SK-N-SH (cell line): ENCODE measurements at regions not wholly inside any gene's neighbourhood (a gene's known extent, or its start where the extent isn't known, plus 50 kb on each side); places are given as distances from the start of the nearest gene placed in this dataset.

Experiments used
- CTCF ChIA-PET: fragments of 300-600, 350-600 bp; formaldehyde crosslinking; extraction: SDS; loops from one replicate; lab custom pipeline; 2021; lab: Yijun Ruan, JAX
- POLR2A ChIA-PET: fragments of 350-600 bp; sonication (Branson Sonifier 250); formaldehyde crosslinking; extraction: SDS; loops from one replicate; lab custom pipeline; 2020; ENCODE audit warnings: antibody characterized with exemption, inconsistent platforms; lab: Yijun Ruan, JAX
- DNase-seq: peaks from one replicate; pipeline ENCODE4 v3.0.0; 2012
- H2AFZ ChIP-seq: fragments of 200-600 bp; sonication (generic); 2 replicates; pipeline ENCODE4 v1.8.1; 2016; ENCODE audit warnings: antibody characterized with exemption, mild to moderate bottlenecking, low read depth
- H3F3A ChIP-seq: fragments of 200-600 bp; sonication (generic); replicated peaks from 2 replicates; pipeline ENCODE3; 2016; ENCODE audit warnings: antibody characterized with exemption, mild to moderate bottlenecking; ENCODE audit not compliant: insufficient read depth
- H3K27ac ChIP-seq, 2 experiments: fragments of 200-500 bp in 1 of 2; fragments of 200-600 bp in 1 of 2; sonication (Bioruptor generic) in 1 of 2; sonication (generic), shearing (Covaris generic) in 1 of 2; 2 replicates each; pipeline versions ENCODE4 v1.5.1 to v1.6.1; 2014 to 2016; ENCODE audit warnings: low read depth in 2 of 2, inconsistent platforms in 1 of 2, low read length in 1 of 2, mild to moderate bottlenecking in 1 of 2, mixed read lengths in 1 of 2
- H3K27me3 ChIP-seq: fragments of 200-600 bp; sonication (generic), shearing (Covaris generic); 2 replicates; pipeline ENCODE4 v1.6.1; 2016; ENCODE audit warnings: mixed run types; ENCODE audit not compliant: insufficient read depth
- H3K36me3 ChIP-seq, 2 experiments: fragments of 200-500 bp in 1 of 2; fragments of 200-600 bp in 1 of 2; sonication (Bioruptor generic) in 1 of 2; sonication (generic) in 1 of 2; replicated peaks in 1 of 2; 2 replicates each; pipeline versions ENCODE3 to v1.5.1; 2014 to 2016; ENCODE audit warnings: low read length in 1 of 2, mild to moderate bottlenecking in 1 of 2; ENCODE audit not compliant: insufficient read depth in 2 of 2, control insufficient read depth in 1 of 2
- H3K4me1 ChIP-seq, 2 experiments: fragments of 200-500 bp in 1 of 2; fragments of 200-600 bp in 1 of 2; sonication (Bioruptor generic) in 1 of 2; sonication (generic), shearing (Covaris generic) in 1 of 2; 2 replicates each; pipeline versions ENCODE4 v1.5.1 to v1.6.1; 2014 to 2016; ENCODE audit warnings: low read depth in 1 of 2, low read length in 1 of 2, mixed run types in 1 of 2; ENCODE audit not compliant: insufficient read depth in 2 of 2, control insufficient read depth in 1 of 2
- H3K4me2 ChIP-seq: fragments of 200-600 bp; sonication (generic), shearing (Covaris generic); 2 replicates; pipeline ENCODE4 v1.6.1; 2017; ENCODE audit warnings: mixed run types
- H3K4me3 ChIP-seq, 2 experiments: fragments of 200-500 bp in 1 of 2; fragments of 200-600 bp in 1 of 2; sonication (Bioruptor generic) in 1 of 2; sonication (generic), shearing (Covaris generic) in 1 of 2; 2 replicates each; pipeline versions ENCODE4 v1.5.1 to v1.8.1; 2014 to 2016; ENCODE audit warnings: low read depth in 2 of 2, inconsistent platforms in 1 of 2, low read length in 1 of 2, mild to moderate bottlenecking in 1 of 2, mixed read lengths in 1 of 2, moderate library complexity in 1 of 2
- H3K79me2 ChIP-seq: fragments of 200-600 bp; sonication (generic); 2 replicates; pipeline ENCODE4 v1.8.1; 2017; ENCODE audit warnings: mild to moderate bottlenecking; ENCODE audit not compliant: insufficient read depth
- H3K9ac ChIP-seq: fragments of 200-600 bp; sonication (generic); 2 replicates; pipeline ENCODE4 v1.6.1; 2017; ENCODE audit warnings: mixed run types
- H3K9me2 ChIP-seq: fragments of 200-600 bp; sonication (generic); 2 replicates; pipeline ENCODE4 v1.6.1; 2017; ENCODE audit warnings: mixed run types
- H3K9me3 ChIP-seq: fragments of 200-600 bp; sonication (generic); 2 replicates; pipeline ENCODE4 v1.6.1; 2017; ENCODE audit warnings: mixed run types, mild to moderate bottlenecking, moderate library complexity
- H4K20me1 ChIP-seq: fragments of 200-600 bp; sonication (generic); 2 replicates; pipeline ENCODE4 v1.6.1; 2017; ENCODE audit warnings: mild to moderate bottlenecking, mixed run types; ENCODE audit not compliant: insufficient read depth
- CTCF ChIP-seq: fragments of 200-600 bp; sonication (generic); IDR thresholded peaks from 2 replicates; pipeline ENCODE4 v1.6.1; 2017; ENCODE audit warnings: antibody characterized with exemption, mild to moderate bottlenecking, moderate library complexity
- FOSL2 ChIP-seq: IDR thresholded peaks from 2 replicates; pipeline ENCODE4 v1.4.0; 2012; ENCODE audit warnings: low read depth, mild to moderate bottlenecking, moderate library complexity, borderline replicate concordance
- FOXM1 ChIP-seq: IDR thresholded peaks from 2 replicates; pipeline ENCODE4 v1.4.0; 2012; ENCODE audit warnings: low read depth, mild to moderate bottlenecking
- GATA2 ChIP-seq: sonication (generic); formaldehyde crosslinking; IDR thresholded peaks from 2 replicates; pipeline ENCODE4 v1.5.0; 2020; ENCODE audit warnings: mild to moderate bottlenecking, missing genetic modification reagents
- IRF3 ChIP-seq: fragments of 150-350 bp; IDR thresholded peaks from 2 replicates; pipeline ENCODE4 v1.6.1; 2016; ENCODE audit warnings: mild to moderate bottlenecking, low read depth, low read length
- JUND ChIP-seq: IDR thresholded peaks from 2 replicates; pipeline ENCODE4 v1.4.0; 2012
- POLR2AphosphoS5 ChIP-seq: IDR thresholded peaks from 2 replicates; pipeline ENCODE4 v1.6.1; 2012; ENCODE audit warnings: low read depth, low read length
- REST ChIP-seq: IDR thresholded peaks from 2 replicates; pipeline ENCODE4 v1.6.1; 2012; ENCODE audit warnings: mild to moderate bottlenecking, low read depth, low read length, moderate library complexity
- SMC3 ChIP-seq: IDR thresholded peaks from 2 replicates; pipeline ENCODE4 v1.6.1; 2012; ENCODE audit warnings: low read depth, low read length, improper control_type of control experiment
- TEAD4 ChIP-seq: IDR thresholded peaks from 2 replicates; pipeline ENCODE4 v1.4.0; 2012; ENCODE audit warnings: mild to moderate bottlenecking, borderline replicate concordance; ENCODE audit not compliant: insufficient read depth
- WGBS: methylation state at CpG from one replicate; pipeline ENCODE4 v1.1.6; 2017; ENCODE audit warnings: low lambda C conversion rate; 5-methylcytosine and 5-hydroxymethylcytosine counted together

DNA sequence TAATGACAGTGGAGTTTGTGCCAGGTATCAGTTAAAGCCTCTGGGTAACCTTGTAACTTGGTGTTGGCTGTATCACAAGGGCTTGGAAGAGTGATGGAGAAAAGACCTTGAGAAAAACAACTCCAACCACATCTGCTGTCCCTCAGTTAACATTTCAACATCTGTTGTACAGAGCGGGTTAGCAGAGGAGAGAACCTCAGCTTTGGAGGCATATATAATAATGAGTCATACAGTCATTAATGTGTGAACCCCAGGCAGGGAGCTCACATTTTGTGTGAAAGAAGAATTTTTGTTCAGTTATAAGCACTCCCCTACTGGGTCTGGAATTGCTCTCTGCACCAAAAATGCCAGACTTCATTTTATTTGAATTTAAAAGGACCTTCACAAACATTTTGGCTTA is 439.5 kb downstream of the PDCD6IP start (continued):
- no peak for TF ChIP-seq REST
- no peak for TF ChIP-seq IRF3
- no peak for TF ChIP-seq FOSL2
- TF ChIP-seq POLR2AphosphoS5 = no peak
- no peak for TF ChIP-seq GATA2 (CRISPR knock-in tag)

- Histone ChIP-seq H3K36me3 (no peaks in the 10 kb centered on the region), H3K27ac (no peak overlapping the region), H3F3A (no peaks in the 10 kb centered on the region), H3K9ac (no peak overlapping the region), H3K4me3 (no peak overlapping the region), H3K9me2 (no peaks in the 10 kb centered on the region), H4K20me1 (no peaks in the 10 kb centered on the region), H2AFZ (no peak overlapping the region), H3K4me1 (no peaks in the 10 kb centered on the region; a peak in 1 of 4 replicates), H3K9me3 (no peaks in the 10 kb centered on the region), H3K27me3 (no peaks in the 10 kb centered on the region), H3K4me2 (no peak overlapping the region), H3K79me2 (no peaks in the 10 kb centered on the region)
- DNase-seq = no peak
- ChIA-PET POLR2A (no interaction called here), CTCF (interaction anchor here (1.4 kb wide), 1 partner anchor 9 kb away, joined by 3 read pairs; no protein-coding TSS in a partner anchor)
- WGBS = 22% methylated on average over 1 of the region's 1 CpG
- TF ChIP-seq FOXM1 = no peak
- TF ChIP-seq JUND = no peak
- TF ChIP-seq SMC3 = no peak
- no peak for TF ChIP-seq TEAD4
- TF ChIP-seq POLR2AphosphoS5 = no peak
- no peak for TF ChIP-seq GATA2 (CRISPR knock-in tag)
- no peak for TF ChIP-seq CTCF
These were observed 440.0 kb downstream of the PDCD6IP start for GRCh38 chr3:34238407-34238806.
